Lower leg skin (tissue), 4 donors: ENCODE measurements at regions not wholly inside any gene's neighbourhood (a gene's known extent, or its start where the extent isn't known, plus 50 kb on each side); places are given as distances from the start of the nearest gene placed in this dataset.
A peak's percentile ranks its signal among the peaks of the same experiment; 100 is the strongest.
"Not testable (repeated sequence)": the region's sequence is repeated elsewhere in the genome, so short reads cannot be mapped to it uniquely, and the experiment has no call there.

Experiments
- DNase-seq, 2 donors: peaks; one replicate each; pipeline ENCODE4 v3.0.0-alpha.2; 2019; ENCODE audit warnings: low spot score in 2 of 2
- H3K4me3 ChIP-seq: fragments of 200-600 bp; sonication (generic); 2 replicates; pipeline ENCODE4 v1.5.1; 2017; ENCODE audit warnings: mild to moderate bottlenecking, low read depth; ENCODE audit not compliant: poor library complexity, severe bottlenecking
- CTCF ChIP-seq, 3 donors: fragments of 450-650 bp; IDR thresholded peaks; one replicate each; pipeline ENCODE4 v1.5.1; 2016; ENCODE audit warnings: antibody characterized with exemption in 3 of 3, mild to moderate bottlenecking in 3 of 3, moderate library complexity in 2 of 3
- POLR2A ChIP-seq, 2 donors: fragments of 450-650 bp; IDR thresholded peaks; one replicate each; pipeline ENCODE4 v1.6.1; 2016 to 2017; ENCODE audit warnings: antibody characterized with exemption in 2 of 2, mild to moderate bottlenecking in 1 of 2, moderate library complexity in 1 of 2
- WGBS, 2 donors: methylation state at CpG; one replicate each; pipeline ENCODE4 v1.1.5; 2018; 5-methylcytosine and 5-hydroxymethylcytosine counted together
- intact Hi-C: fragments of 100-400 bp; cut with DNase I; formaldehyde crosslinking; loops from one replicate; pipeline ENCODE4 v1.15.0; 2023; ENCODE audit warnings: low total_unique reads

GRCh38 chr22:25462474-25463346 is 101.8 kb upstream of the GRK3 start:
- intact Hi-C loops = loop anchor here (5.0 to 10.0 kb wide), 2 partner anchors 242 to 310 kb away; no protein-coding TSS in a partner anchor
- H3K4me3 ChIP-seq = not testable (repeated sequence)
- WGBS, 2 donors = 40 to 41% methylated on average over 14 to 15 of the region's 15 CpGs
- peak; percentile 78 to 94 for DNase-seq
- peak in 1 of 3 donors; percentile 96 for TF ChIP-seq CTCF (IDR thresholded peaks at IDR 0.05)

- intact Hi-C loops = loop anchor here (5.0 to 10.0 kb wide), 2 partner anchors 242 to 309 kb away; no protein-coding TSS in a partner anchor
- WGBS, 2 donors = 88 to 90% methylated on average over 8 of the region's 8 CpGs
Observed at GRCh38 chr22:25463347-25463628, 101.2 kb upstream of the GRK3 start.

GRCh38 chr22:25464326-25464725 is 100.1 kb upstream of the GRK3 start:
- 89 to 91% methylated on average over 9 of the region's 9 CpGs for WGBS, 2 donors
- intact Hi-C loops = loop anchor here (5.0 to 10.0 kb wide), 2 partner anchors 240 to 308 kb away; no protein-coding TSS in a partner anchor
- DNase-seq, H3K4me3 ChIP-seq: not testable (repeated sequence)

More at GRCh38 chr22:25463347-25463628, 101.2 kb upstream of the GRK3 start:
- not testable (repeated sequence) for H3K4me3 ChIP-seq, DNase-seq

GRCh38 chr22:25465949-25466348 is 98.5 kb upstream of the GRK3 start:
- WGBS, 2 donors = 59 to 73% methylated on average over 4 of the region's 4 CpGs
- no peak for DNase-seq
- no peak overlapping the region for H3K4me3 ChIP-seq
- intact Hi-C loops = loop anchor here (10.0 kb wide), 1 partner anchor 239 kb away; no protein-coding TSS in a partner anchor
- TF ChIP-seq CTCF (IDR thresholded peaks at IDR 0.05) (no peak), POLR2A (IDR thresholded peaks at IDR 0.05) (no peak)

- H3K4me3 ChIP-seq = no peak overlapping the region
Observed at GRCh38 chr22:25472382-25472781, 92.1 kb upstream of the GRK3 start.

GRCh38 chr22:25475257-25476022 is 89.0 kb upstream of the GRK3 start:
- H3K4me3 ChIP-seq = no peak overlapping the region
- intact Hi-C loops = no loop called here
- TF ChIP-seq CTCF (IDR thresholded peaks at IDR 0.05) (no peak), POLR2A (IDR thresholded peaks at IDR 0.05) (no peak)
- 53% methylated on average over 16 of the region's 16 CpGs for whole genome bisulfite sequencing, 2 donors
- no peak for DNase-seq

More at GRCh38 chr22:25472382-25472781, 92.1 kb upstream of the GRK3 start:
- TF ChIP-seq CTCF (IDR thresholded peaks at IDR 0.05) = no peak
- TF ChIP-seq POLR2A (IDR thresholded peaks at IDR 0.05) = no peak
- no peak for DNase-seq
- intact Hi-C loops = no loop called here
- WGBS, 2 donors = 93 to 95% methylated on average over 4 of the region's 4 CpGs
